ENCODE measurements at regions not wholly inside any gene's neighbourhood (a gene's known extent, or its start where the extent isn't known, plus 50 kb on each side); places are given as distances from the start of the nearest gene placed in this dataset.

DNA sequence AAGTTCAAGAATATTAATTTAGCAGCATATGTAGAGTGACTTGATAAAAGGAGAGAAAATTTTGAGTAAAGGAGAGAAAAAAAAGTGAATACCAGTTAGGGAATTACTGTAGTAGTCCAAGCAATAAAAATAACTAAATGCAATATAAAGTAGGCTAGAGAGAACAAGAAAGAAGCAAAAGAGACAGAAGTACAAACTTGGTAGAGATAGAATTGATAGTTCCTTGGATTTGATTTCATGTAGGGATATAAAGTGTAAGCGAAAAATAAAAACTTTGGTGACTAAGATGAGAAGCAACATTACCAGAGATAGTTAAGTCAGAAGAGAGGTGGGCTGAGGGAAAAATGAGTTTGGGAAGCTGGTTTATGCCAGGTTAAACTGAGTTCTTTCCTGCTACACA lies 252.4 kb downstream of the SEC23A start:
- DNase-seq (ENCODE audit: low read depth in 2 of 2, low spot score in 1 of 2) = no peak

DNA sequence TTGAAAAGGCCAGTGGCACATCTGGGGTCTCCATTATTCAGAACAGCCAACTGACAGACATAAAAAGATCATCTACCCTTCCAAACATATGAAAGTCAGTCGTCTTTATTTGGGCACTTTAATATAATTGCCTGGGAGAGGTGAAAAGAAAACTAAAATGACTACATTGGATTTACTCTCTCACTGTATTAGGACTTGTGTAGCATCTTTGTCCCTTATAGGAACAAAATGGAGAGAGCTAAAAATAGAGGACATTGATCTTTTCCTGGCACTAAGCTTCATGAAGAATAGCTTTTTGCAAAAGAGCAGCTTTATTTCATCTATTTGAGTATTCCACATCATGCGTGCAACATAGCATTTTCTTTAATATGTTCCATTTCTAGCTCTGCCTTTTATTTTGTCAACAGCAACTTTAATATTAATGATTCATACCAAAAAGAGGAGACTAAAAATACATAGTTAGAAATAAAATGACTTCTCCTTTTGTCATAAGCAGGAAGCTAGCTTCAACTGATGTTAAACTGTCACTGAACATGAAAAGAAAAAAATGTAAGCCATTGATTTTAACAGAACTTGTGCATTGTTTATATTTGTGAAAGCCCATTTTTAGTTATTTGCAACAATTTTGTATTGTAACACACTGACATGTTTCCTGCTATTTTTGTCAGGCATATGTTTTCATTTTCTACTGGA lies 254.6 kb downstream of the SEC23A start:
- no peak for DNase-seq (ENCODE audit: low read depth in 2 of 2, low spot score in 1 of 2)

DNA sequence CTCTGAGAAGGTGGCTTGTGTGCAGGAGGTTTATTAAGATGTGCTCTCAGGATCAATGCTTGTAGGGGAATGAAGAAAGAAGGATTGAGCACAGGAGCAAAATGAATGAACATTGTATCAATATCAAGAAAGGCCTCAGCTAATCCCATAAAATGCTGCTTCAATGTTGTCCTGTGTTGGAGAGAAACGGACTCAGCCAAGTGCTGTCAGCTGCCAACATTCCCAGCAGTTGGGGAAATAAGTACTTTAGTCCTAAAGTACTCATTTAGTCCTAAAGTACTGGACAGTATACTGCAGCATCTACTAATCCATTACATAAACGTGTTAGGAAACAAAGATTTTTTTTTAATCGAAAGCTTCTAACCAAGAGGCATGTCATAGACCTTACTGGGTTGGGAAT lies 255.9 kb downstream of the SEC23A start:
- no peak for DNase-seq (ENCODE audit: low read depth in 2 of 2, low spot score in 1 of 2)

DNA sequence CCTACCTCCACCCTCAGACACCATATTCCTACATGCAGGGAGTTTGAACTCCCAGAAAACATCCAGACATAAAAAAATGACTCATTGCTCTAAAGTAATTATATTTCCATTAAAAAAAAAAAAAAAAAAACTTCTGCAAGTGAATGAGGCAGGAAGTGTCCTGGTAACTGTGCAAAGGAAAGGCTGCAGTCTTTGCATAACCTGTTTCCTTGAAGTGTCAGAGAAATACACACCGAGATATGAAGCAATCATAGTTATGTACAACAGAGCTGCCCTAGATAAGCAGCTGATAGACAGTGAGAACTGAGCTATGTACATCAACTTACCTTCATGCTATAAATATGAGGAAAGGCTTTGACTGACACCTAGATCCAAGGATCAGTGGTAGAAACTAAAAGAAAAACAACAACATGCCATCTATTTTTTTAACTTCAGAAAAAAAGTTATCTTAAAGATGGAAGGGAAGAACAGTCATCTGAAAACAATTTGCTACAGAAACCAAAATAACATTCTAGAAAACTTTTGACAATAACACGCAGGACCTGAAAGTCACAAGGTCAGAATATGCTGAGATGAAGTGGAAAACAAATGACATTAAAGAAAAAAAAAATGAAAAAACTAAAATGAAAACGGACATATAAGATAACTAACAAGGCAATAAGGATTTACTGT lies 263.2 kb downstream of the SEC23A start:
- no peak for DNase-seq (ENCODE audit: low read depth in 2 of 2, low spot score in 1 of 2)

DNA sequence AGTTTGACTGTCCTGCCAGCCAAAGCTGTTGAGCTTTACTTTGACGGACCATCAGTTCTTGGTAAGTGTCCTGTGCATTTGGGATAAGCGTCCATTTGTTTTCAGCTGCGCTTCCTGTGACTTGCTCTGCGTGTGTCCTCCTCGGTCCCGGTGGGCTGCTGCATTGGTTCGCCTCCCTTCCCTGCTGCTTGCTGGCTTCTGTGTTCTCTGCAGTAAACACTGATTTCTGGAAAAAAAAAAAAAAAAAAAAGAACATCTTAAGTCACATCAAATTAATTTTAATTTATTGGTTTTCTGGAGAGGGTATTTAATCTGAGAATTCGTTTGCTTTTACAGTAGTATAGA lies 264.1 kb downstream of the SEC23A start:
- no peak for DNase-seq (ENCODE audit: low read depth in 2 of 2, low spot score in 1 of 2)

DNA sequence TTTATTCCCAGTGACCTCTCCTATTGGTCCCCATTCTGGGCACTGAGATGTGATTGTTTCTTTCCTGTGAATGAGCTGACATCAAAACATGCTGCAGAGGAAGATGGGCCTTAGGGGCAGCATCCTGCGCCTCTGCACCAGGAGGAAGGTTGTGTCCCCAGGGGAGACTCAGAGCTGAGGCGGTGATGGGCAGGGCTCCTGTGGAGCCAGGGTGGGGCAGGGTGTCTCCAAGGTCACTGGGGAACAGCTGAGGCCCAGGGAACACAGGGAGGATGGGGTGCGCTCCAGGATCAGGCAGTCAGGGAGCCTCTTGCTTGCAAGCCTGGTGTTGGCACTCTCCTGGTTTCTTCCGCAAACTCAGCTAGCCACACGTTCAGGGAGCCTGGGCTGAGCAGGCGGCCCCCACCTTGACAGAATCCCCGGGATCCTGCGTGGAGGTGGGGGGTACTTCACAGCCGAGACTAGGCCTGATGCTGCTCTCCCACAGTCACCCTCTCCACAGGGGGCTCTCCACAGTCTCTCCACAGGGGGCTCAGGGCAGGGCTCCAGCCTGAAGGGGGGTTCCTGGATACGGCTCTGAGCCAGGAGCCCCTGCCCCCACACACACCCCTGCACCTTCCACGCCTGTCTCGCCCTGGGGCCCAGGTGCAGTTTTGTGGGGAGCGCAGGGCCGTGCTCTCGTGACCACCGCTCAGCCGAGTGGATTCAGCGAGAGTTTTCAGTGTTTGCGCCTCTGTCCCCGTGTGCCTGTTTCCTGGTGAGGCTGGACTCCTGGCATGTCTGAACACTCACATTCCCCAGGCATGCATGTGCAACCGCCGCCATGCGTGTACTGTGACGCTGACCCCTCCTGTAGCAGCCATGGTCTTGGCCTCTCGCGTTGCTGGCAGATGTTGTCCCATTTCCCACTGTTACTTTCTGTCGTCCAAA lies 264.7 kb downstream of the SEC23A start:
- no peak for DNase-seq (ENCODE audit: low read depth in 2 of 2, low spot score in 1 of 2)

DNA sequence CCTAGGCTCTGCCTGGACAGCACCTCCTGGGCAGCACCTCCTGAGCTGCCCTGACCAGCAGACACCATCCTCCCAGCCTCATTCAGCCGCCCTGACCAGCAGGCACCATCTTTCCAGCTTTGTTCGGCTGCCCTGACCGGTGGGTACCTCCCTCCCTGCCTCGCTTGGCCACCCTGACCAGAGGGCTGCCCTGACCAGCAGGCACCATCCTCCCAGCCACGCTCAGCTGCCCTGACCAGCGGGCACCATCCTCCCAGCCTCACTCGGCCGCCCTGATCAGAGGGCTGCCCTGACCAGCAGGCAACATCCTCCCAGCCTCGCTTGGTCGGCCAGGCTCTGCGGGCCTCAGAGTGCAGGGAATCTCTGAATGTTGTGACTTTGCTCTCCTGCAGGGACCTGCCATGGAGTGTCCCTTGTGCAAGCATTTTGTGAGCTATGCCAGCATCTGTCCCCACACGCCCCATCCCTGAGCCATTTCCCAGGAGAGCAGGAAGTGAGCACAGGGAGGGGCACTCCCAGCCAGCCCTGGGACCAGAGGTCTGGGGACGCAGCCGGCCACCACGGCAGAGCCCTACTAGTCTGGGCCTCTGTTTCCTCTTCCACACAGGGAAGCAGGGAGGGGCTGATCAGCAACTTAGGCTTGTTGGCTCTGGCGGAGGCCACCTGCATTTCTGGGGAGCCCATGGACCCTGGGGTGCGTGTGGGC lies 265.5 kb downstream of the SEC23A start:
- no peak for DNase-seq (ENCODE audit: low read depth in 2 of 2, low spot score in 1 of 2)

DNA sequence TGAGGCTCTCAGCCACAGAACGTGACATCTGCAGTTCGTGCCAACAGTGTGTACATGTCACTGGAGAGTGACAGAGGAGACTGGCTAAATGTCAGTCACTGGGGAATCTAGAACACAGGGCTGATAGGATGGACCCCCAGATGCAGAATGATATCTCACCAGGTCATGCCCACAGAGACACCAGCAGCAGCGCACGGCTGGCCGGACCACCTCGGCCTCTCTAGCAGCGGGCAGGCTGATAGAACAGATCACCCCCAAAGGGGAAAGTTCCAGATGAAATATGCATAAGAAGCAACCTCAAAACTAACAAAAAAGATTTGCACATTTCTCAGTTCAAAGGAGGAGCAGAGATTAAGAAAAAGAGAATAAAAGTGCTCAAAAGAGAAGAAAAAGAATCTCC lies 266.5 kb downstream of the SEC23A start:
- DNase-seq (ENCODE audit: low read depth in 2 of 2, low spot score in 1 of 2) = no peak

DNA sequence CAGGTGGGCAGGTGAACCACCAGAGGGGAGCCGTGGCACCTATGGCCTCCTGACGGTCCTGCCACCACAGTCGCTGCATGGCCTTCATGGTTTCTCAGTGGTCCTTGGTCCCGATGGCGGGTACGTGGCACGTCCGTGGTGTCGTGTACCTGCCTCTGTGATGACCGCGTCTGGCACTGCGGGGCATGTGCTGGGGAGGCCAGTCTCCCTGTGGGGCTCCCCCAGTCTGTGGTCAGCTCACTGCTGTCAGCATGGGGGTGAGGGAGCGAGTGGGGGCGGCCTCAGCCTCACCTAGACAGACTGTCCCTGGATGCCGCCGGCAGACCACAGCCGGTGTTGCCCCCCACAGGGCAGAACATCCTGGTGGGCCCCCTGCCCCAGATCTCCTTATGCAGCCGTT lies 267.2 kb downstream of the SEC23A start:
- DNase-seq (ENCODE audit: low read depth in 2 of 2, low spot score in 1 of 2) = no peak

DNA sequence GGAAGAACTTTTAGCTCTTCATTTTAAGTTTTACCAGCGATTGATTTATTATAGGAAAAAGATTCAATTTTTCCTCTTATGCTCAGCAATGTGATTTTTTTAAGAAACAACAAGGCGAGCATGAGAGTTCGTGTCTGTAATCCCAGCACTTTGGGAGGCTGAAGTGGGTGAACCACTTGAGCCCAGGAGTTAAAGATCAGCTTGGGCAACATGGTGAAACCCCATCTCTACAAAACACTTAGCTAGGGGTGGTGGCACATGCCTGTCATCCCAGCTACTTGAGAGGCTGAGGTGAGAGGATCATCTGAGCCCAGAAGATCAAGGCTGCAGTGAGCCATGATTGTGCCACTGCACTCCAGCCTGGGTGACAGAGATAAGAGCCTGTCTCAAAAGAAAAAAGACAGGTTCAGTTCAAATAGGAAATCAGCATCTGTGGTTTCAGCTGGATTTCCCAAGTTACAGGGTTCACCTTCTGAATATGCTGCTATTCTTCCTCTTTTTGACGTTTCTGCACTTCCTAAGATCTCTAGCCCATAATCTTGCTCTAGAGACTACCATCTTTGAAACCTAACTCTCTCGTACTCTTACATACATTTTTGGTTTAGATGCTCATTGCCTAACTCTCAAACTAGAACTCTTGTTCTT lies 274.7 kb downstream of the SEC23A start:
- DNase-seq (ENCODE audit: low read depth in 2 of 2, low spot score in 1 of 2) = no peak

DNA sequence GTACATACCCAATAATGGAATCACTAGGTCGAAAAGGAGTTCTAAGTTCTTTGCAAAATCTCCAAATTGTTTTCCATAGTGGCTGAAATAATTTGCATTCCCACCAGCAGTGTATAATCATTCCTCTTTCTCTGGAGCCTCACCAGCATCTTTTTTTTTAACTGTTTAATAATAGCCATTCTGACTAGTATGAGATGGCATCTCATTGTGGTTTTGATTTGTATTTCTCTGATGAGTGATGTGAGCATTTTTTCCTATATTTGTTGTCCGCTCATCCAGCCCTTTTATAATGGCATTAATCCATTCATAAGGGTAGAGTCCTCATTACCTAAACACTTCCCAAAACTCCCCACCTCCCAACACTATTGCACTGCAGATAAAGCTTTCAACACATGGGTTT lies 278.3 kb downstream of the SEC23A start:
- DNase-seq (ENCODE audit: low read depth in 2 of 2, low spot score in 1 of 2) = no peak

DNA sequence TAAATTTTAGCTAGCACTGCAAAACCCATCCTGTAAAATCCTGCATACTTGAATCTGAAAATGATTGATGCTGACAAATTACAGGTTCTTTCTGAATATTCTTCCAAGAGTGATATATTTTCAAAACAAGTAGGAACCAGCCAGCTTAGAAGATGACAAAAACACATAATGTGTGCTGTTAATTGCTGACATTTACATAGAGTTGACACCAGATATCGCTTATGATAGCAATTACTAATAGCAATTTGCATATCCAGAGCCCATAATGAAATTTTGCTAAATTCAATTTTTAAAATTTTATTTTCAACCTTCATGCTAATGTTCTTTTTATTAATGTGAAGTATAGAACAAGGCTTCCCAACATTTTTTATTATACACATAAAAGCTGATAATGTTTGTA lies 284.5 kb downstream of the SEC23A start:
- DNase-seq (ENCODE audit: low read depth in 2 of 2, low spot score in 1 of 2) = no peak

DNA sequence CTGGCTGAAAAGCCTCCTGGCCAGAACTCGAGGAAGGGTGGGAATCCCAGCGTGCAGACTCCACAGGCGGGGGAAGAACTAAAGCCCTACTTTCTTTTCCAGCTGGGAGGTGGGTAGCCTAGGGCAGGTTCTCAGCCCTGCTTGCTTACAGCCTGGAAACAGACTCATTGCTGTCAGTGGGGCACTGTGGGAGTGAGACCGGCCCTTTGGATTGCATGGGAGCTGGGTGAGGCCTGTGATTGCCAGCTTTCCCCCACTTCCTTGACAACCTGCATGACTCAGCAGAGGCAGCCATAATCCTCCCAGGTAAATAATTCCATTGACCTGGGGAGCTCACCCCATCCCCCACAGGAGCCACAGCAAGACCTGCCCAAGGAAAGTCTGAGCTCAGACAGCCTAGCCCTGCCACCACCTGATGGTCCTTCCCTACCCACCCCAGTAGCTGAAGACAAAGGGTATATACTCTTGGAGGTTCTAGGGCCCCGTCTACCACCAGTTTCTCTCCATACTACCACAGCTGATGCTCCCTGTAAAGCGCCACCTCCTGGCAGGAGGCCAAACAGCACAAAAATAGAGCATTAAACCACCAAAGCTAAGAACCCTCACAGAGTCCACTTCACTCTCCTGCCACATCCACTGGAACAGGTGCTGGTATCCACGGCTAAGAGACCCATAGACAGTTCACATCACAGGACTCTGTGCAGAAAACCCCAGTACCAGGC lies 294.1 kb downstream of the SEC23A start:
- no peak for DNase-seq (ENCODE audit: low read depth in 2 of 2, low spot score in 1 of 2)

DNA sequence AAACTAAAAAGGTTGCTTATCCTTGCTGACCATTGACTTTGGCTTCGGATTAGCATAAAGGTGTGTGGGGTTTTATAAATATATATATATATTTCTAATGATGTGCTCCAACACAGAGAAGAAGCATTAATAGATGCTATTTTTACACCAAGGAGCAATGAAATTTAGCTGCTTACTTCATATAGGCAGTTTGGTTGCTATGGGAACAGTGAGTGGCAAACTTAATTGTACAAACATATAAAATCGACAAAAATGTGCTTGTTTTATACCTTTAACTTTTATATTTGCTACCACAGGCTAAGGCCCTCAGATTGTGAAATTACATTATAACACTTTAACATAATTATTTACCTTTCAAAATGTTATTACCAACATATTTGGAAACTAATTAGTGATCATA lies 303.4 kb downstream of the SEC23A start:
- DNase-seq (ENCODE audit: low read depth in 2 of 2, low spot score in 1 of 2) = no peak

DNA sequence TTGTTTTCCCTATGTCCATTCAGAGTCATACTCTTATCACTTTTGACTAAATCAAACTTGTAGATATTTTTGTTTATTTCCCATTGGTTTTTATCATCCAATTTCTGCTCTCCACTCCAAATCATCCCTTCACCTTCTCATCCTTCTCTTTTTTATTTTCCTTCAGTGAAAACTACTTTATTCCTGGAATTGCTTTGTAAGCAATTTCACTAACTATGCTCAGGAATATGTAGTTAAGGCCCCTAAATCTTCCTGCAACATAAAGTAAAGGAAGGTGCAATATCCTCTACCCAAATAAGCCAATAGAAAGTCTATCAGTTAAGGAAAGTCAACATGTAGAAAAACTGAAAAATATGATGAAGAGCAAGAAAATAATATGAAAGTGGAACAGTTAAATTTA lies 308.4 kb downstream of the SEC23A start:
- no peak for DNase-seq (ENCODE audit: low read depth in 2 of 2, low spot score in 1 of 2)

DNA sequence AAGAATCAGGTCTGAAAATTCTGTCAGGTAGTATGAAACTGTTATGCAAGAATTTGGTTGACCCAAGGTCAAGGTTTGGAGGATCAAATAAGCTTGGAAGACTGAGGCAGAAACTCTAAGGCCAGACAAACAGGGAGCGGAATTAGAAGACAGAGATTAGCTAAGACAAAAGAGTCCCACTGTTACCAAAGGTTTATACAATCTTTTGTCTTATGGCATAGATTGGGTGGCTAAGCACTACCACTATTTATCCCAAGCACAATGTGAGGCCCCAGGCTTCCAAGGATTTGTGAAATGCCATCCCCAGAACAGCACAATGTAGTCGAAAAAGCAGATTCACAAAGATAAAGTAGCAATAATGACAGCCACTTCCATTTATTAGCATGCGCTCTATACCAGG lies 311.2 kb downstream of the SEC23A start:
- no peak for DNase-seq (ENCODE audit: low read depth in 2 of 2, low spot score in 1 of 2)

DNA sequence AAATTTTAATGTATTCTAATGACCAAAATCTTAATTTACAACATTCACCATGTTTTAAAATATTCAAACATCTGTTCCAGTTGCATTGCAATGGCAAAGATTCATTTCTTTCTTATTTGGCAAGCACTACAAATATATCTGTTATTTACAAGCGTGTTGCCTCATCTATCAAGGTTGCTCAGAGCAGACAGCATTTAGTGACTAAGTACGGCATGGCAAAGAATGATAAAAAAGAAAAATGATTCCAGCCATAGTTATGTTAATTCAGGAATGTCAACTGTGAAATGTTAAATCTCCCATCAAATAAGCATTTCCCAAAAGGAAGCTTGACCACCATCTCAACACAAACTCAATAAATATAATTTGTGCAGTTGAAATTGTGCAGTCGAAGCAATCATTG lies 312.1 kb downstream of the SEC23A start:
- no peak for DNase-seq (ENCODE audit: low read depth in 2 of 2, low spot score in 1 of 2)

DNA sequence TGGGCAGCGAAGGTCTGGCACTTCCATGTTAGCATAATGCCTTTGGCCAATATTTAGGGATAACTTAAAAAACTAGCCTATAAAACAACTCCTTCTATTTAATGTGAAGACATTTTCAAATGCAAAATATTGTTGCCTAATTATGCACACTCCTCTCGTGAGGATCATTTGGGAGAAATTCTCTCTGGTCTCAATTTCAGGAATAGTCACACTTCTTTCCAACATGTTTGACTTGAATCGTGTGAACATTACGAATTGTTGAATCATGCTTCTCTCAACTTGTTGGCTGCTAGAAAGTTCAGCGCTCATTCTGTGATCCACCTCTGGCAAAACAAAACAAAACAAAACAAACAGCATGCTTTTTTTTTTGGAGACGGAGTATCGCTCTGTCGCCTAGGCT lies 313.2 kb downstream of the SEC23A start:
- no peak for DNase-seq (ENCODE audit: low read depth in 2 of 2, low spot score in 1 of 2)

DNA sequence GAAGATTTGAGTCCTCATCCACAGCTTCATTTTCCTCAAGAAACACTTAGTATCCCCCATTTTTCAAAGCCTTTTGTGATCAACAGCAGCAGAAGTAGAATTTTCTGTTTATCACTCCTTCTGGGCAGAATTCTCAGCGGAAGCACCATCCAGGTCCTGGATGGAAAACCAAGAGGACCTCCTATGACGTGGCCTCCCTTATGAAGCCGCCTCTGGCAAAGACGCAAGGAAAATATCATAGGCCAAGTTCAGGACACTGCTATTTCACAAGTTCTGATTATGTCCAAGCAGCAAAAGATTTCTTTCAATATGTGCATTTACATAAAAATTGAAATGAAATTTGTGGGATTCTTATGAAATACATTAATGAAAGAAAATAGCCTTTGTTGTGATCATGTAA lies 315.0 kb downstream of the SEC23A start:
- no peak for DNase-seq (ENCODE audit: low read depth in 2 of 2, low spot score in 1 of 2)

DNA sequence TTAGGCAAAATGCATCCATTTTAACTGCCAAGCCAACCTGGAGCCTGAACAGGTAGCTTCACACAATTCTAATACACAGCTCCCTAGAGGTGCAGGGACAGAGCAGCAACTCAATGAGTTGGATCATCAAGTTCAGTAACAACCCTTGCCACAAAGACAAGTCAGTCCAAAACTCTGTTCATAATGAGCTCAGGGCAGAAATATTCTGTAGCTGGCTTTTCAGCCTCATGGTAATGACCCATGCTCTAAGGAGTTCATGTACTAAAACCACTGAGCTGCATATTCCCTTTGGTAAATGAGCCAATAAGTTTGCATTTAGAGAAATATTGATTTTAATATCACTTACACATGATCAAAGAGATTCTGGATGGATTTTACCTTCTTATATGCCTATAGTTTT lies 316.1 kb downstream of the SEC23A start:
- DNase-seq (ENCODE audit: low read depth in 2 of 2, low spot score in 1 of 2) = no peak
